K562 (cell line): ENCODE measurements at regions not wholly inside any gene's neighbourhood (a gene's known extent, or its start where the extent isn't known, plus 50 kb on each side); places are given as distances from the start of the nearest gene placed in this dataset.

Experiments used
- ATAC-seq: fragments of 200-7000 bp; cut with Tn5 transposase; 3 replicates; pipeline ENCODE4 v1.9.1; 2020; ENCODE audit warnings: moderate library complexity
- BruUV-seq: library from RNA; stranded (reverse); fragments of 400-500 nt; replicated peaks from 2 replicates; lab custom pipeline; 2021; lab: Mats Ljungman, UMichigan
- CTCF ChIA-PET: fragments of 300-600 bp; formaldehyde crosslinking; extraction: SDS; loops from one replicate; lab custom pipeline; 2021; ENCODE audit warnings: low intra/inter-chr PET ratio; lab: Yijun Ruan, JAX
- POLR2A ChIA-PET: fragments of 300-600, 350-650 bp; sonication (Branson Sonifier 250); formaldehyde crosslinking; extraction: SDS; loops from one replicate; lab custom pipeline; 2021; ENCODE audit warnings: antibody characterized with exemption, inconsistent platforms; lab: Yijun Ruan, JAX
- DNase-seq, 4 experiments: peaks; one replicate each; pipeline versions ENCODE4 v3.0.0 to v3.0.0-alpha.2; 2011 to 2018; ENCODE audit warnings: low spot score in 3 of 4, mixed read lengths in 3 of 4; ENCODE audit errors: extremely low read depth in 1 of 4
- FAIRE-seq: peaks from 2 replicates; lab custom pipeline; 2011; peaks lifted over from hg19 to GRCh38; lab: Jason Lieb, UNC
- H2AFZ ChIP-seq: 2 replicates; pipeline ENCODE4 v1.6.0; 2011; ENCODE audit warnings: low read depth, low read length, control low read depth, inconsistent platforms
- H3K27ac ChIP-seq: fragments of 200-600 bp; 3 replicates; pipeline ENCODE4 v1.8.0; 2011; ENCODE audit warnings: low read depth, mild to moderate bottlenecking, control low read depth, inconsistent platforms, low read length, moderate library complexity, mixed read lengths; ENCODE audit errors: extremely low read depth
- H3K27me3 ChIP-seq, 2 experiments: fragments of 300-600 bp in 1 of 2; 2 replicates in 1 of 2; 3 replicates in 1 of 2; pipeline versions ENCODE4 v1.6.0 to v1.8.0; 2011; ENCODE audit warnings: inconsistent platforms in 2 of 2, low read length in 2 of 2, mild to moderate bottlenecking in 1 of 2, mixed read lengths in 1 of 2, moderate library complexity in 1 of 2; ENCODE audit not compliant: control insufficient read depth in 2 of 2, insufficient read depth in 2 of 2
- H3K36me3 ChIP-seq: fragments of 300-600 bp; 3 replicates; pipeline ENCODE4 v1.8.0; 2011; ENCODE audit warnings: mild to moderate bottlenecking, low read length, inconsistent platforms; ENCODE audit not compliant: control insufficient read depth, insufficient read depth
- H3K4me1 ChIP-seq, 2 experiments: fragments of 200-600 bp in 1 of 2; replicated peaks in 1 of 2; 2 replicates in 1 of 2; 3 replicates in 1 of 2; pipeline versions ENCODE4 v1.5.1 to v1.8.0; 2011; ENCODE audit warnings: inconsistent platforms in 2 of 2, low read length in 2 of 2, mild to moderate bottlenecking in 1 of 2, mixed read lengths in 1 of 2, moderate library complexity in 1 of 2; ENCODE audit not compliant: control insufficient read depth in 2 of 2, insufficient read depth in 2 of 2
- H3K4me2 ChIP-seq: 2 replicates; pipeline ENCODE4 v1.6.1; 2011; ENCODE audit warnings: low read length, control low read depth, inconsistent platforms, mixed read lengths; ENCODE audit not compliant: insufficient read depth
- H3K4me3 ChIP-seq: fragments of 200-600 bp; sonication (generic), shearing (Covaris generic); 2 replicates; pipeline ENCODE4 v1.5.1; 2016; ENCODE audit warnings: control low read depth, inconsistent platforms
- H3K79me2 ChIP-seq: fragments of 200-600 bp; 3 replicates; pipeline ENCODE4 v1.8.0; 2011; ENCODE audit warnings: low read length, inconsistent platforms; ENCODE audit not compliant: control insufficient read depth, insufficient read depth
- H3K9ac ChIP-seq, 2 experiments: 2 replicates each; pipeline versions ENCODE4 v1.6.0 to v1.6.1; 2011; ENCODE audit warnings: low read depth in 2 of 2, low read length in 2 of 2, control low read depth in 1 of 2, inconsistent platforms in 1 of 2, mild to moderate bottlenecking in 1 of 2, mixed read lengths in 1 of 2; ENCODE audit not compliant: insufficient read depth in 1 of 2
- H3K9me1 ChIP-seq: one replicate; pipeline ENCODE4 v1.6.0; 2011; ENCODE audit warnings: inconsistent platforms, mild to moderate bottlenecking, low read length, moderate library complexity; ENCODE audit not compliant: control insufficient read depth, insufficient read depth
- H3K9me3 ChIP-seq: replicated peaks from 2 replicates; pipeline ENCODE4 v1.5.1; 2011; ENCODE audit warnings: low read depth, low read length, inconsistent platforms; ENCODE audit not compliant: control insufficient read depth, insufficient read depth
- H4K20me1 ChIP-seq: replicated peaks from 2 replicates; pipeline ENCODE4 v1.6.1; 2011; ENCODE audit warnings: low read length, inconsistent platforms, mixed read lengths; ENCODE audit not compliant: control insufficient read depth, insufficient read depth
- BMI1 ChIP-seq: fragments of 150-350 bp; IDR thresholded peaks from 2 replicates; pipeline ENCODE4 v1.6.1; 2014; ENCODE audit warnings: low read length
- CEBPB ChIP-seq: fragments of 450-650 bp; IDR thresholded peaks from 2 replicates; pipeline ENCODE4 v1.6.1; 2016; ENCODE audit warnings: missing genetic modification characterization, missing compliant biosample characterization
- KLF1 ChIP-seq: fragments of 450-650 bp; IDR thresholded peaks from 2 replicates; pipeline ENCODE4 v1.6.1; 2016; ENCODE audit warnings: missing genetic modification characterization, missing compliant biosample characterization
- ZNF707 ChIP-seq: fragments of 250-450 bp; sonication (Bioruptor Pico); conservative IDR thresholded peaks from 2 replicates; pipeline ENCODE4 v1.8.0; 2022; ENCODE audit warnings: inconsistent platforms, mild to moderate bottlenecking, moderate library complexity
- WGBS: fragments of 100-300 bp; shearing (Covaris generic); methylation state at CpG from one replicate; pipeline ENCODE4 v1.1.6; 2016; ENCODE audit warnings: low coverage, mixed read lengths; ENCODE audit not compliant: insufficient coverage; ENCODE audit errors: missing lambda C conversion rate; 5-methylcytosine and 5-hydroxymethylcytosine counted together
- in situ Hi-C: fragments of 300-500 bp; cut with MboI; formaldehyde crosslinking; loops from 4 replicates; pipeline ENCODE4 v1.15.0; 2018; ENCODE audit warnings: inconsistent platforms, mixed read lengths
- intact Hi-C: fragments of 100-400 bp; cut with micrococcal nuclease; formaldehyde crosslinking; loops from 2 replicates; pipeline ENCODE4 v1.14.2; 2022
- TF ChIP-seq, protein P1 (sequence below): fragments of 150-350 bp; IDR thresholded peaks from 2 replicates; pipeline ENCODE4 v1.6.1; 2014; ENCODE audit warnings: low read depth, mild to moderate bottlenecking, low read length, borderline replicate concordance
- TF ChIP-seq, protein P2 (sequence below): fragments of 450-650 bp; IDR thresholded peaks from 2 replicates; pipeline ENCODE4 v1.6.1; 2017; ENCODE audit warnings: mild to moderate bottlenecking, moderate library complexity

DNA sequence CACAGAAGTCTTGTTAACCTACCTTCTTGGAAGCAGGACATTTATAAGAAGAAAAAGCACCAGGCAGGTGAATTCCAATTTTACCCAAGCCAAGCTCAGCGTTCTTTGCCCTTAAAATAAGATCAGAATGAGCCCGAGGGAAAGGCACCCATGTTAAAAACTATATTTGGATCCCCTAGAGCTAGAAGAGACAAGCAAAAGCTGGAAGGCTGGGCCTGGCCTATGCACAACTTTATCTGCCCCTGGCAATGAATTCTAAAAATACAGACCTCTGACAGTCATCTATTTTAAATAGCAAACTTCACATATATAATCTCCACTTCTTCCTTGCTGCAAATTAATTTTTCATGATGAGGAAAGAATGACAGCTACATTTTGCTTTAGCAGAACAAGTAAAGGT lies 180.9 kb downstream of the FGFR2 start:
- FAIRE-seq (no peak), ATAC-seq (no peak), DNase-seq (no peak)
- Histone ChIP-seq H3K4me2 (no peak overlapping the region), H3K27me3 (no peaks in the 10 kb centered on the region), H3K27ac (no peak overlapping the region), H2AFZ (no peak overlapping the region), H3K4me3 (no peak overlapping the region), H3K4me1 (no peaks in the 10 kb centered on the region), H3K9me1 (no peaks in the 10 kb centered on the region), H4K20me1 (no peaks in the 10 kb centered on the region), H3K79me2 (no peaks in the 10 kb centered on the region), H3K9ac (no peak overlapping the region), H3K9me3 (no peaks in the 10 kb centered on the region), H3K36me3 (no peaks in the 10 kb centered on the region)
- no TSS peak for BruUV-seq
- TF ChIP-seq, protein P1, sequence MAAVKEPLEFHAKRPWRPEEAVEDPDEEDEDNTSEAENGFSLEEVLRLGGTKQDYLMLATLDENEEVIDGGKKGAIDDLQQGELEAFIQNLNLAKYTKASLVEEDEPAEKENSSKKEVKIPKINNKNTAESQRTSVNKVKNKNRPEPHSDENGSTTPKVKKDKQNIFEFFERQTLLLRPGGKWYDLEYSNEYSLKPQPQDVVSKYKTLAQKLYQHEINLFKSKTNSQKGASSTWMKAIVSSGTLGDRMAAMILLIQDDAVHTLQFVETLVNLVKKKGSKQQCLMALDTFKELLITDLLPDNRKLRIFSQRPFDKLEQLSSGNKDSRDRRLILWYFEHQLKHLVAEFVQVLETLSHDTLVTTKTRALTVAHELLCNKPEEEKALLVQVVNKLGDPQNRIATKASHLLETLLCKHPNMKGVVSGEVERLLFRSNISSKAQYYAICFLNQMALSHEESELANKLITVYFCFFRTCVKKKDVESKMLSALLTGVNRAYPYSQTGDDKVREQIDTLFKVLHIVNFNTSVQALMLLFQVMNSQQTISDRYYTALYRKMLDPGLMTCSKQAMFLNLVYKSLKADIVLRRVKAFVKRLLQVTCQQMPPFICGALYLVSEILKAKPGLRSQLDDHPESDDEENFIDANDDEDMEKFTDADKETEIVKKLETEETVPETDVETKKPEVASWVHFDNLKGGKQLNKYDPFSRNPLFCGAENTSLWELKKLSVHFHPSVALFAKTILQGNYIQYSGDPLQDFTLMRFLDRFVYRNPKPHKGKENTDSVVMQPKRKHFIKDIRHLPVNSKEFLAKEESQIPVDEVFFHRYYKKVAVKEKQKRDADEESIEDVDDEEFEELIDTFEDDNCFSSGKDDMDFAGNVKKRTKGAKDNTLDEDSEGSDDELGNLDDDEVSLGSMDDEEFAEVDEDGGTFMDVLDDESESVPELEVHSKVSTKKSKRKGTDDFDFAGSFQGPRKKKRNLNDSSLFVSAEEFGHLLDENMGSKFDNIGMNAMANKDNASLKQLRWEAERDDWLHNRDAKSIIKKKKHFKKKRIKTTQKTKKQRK: no peak
- TF ChIP-seq KLF1 (tag) (no peak), BMI1 (no peak), ZNF707 (CRISPR knock-in tag) (no peak), CEBPB (no peak)
- TF ChIP-seq, protein P2, sequence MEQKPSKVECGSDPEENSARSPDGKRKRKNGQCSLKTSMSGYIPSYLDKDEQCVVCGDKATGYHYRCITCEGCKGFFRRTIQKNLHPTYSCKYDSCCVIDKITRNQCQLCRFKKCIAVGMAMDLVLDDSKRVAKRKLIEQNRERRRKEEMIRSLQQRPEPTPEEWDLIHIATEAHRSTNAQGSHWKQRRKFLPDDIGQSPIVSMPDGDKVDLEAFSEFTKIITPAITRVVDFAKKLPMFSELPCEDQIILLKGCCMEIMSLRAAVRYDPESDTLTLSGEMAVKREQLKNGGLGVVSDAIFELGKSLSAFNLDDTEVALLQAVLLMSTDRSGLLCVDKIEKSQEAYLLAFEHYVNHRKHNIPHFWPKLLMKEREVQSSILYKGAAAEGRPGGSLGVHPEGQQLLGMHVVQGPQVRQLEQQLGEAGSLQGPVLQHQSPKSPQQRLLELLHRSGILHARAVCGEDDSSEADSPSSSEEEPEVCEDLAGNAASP: no peak
- WGBS: 0% methylated on average over 2 of the region's 2 CpGs
- in situ Hi-C loops (no loop called here), intact Hi-C loops (no loop called here)
- CTCF ChIA-PET: no interaction called here
- POLR2A ChIA-PET: no interaction called here
